ENCODE measurements at regions not wholly inside any gene's neighbourhood (a gene's known extent, or its start where the extent isn't known, plus 50 kb on each side); places are given as distances from the start of the nearest gene placed in this dataset.

DNA sequence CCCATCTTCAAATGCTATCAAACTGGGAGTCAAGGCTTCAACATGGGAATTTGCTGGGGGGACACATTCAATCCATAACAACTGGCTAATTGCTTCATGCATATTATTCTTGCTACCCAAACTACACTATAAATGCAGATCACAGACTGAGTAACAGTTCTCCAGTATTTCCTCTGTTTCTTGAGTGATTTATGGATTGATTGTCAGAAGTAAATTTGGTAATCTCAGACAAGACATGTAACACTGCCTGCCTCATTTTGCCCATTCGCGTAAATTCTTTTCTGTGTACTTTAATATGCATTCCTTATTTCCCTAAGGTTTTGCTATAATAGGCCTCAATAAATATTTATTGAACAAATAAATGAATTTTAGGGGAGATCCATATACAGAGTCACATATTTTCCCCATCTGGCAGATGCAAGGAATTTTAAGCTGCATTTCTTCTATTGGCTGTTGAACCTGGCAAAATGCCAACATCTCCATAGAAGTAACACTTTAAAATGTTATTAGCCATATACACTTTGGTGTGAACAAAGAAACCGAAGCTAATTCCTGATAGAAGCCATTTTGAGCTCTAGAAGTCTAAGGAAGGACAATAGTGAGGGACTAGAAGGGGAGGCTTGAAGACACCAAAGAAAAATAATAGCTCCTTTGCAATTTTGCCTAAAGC, 98.2 kb downstream of the QRSL1 start:
- TF ChIP-seq POLR2A (IDR thresholded peaks at IDR 0.05), result no peak
- TF ChIP-seq, protein P1, sequence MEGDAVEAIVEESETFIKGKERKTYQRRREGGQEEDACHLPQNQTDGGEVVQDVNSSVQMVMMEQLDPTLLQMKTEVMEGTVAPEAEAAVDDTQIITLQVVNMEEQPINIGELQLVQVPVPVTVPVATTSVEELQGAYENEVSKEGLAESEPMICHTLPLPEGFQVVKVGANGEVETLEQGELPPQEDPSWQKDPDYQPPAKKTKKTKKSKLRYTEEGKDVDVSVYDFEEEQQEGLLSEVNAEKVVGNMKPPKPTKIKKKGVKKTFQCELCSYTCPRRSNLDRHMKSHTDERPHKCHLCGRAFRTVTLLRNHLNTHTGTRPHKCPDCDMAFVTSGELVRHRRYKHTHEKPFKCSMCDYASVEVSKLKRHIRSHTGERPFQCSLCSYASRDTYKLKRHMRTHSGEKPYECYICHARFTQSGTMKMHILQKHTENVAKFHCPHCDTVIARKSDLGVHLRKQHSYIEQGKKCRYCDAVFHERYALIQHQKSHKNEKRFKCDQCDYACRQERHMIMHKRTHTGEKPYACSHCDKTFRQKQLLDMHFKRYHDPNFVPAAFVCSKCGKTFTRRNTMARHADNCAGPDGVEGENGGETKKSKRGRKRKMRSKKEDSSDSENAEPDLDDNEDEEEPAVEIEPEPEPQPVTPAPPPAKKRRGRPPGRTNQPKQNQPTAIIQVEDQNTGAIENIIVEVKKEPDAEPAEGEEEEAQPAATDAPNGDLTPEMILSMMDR (IDR thresholded peaks at IDR 0.05), result no peak
- no peak for TF ChIP-seq POLR2AphosphoS5 (IDR thresholded peaks at IDR 0.05)
- no peak for TF ChIP-seq EP300 (IDR thresholded peaks at IDR 0.05)

Data from stomach (tissue), 4 donors.